H9 (cell line): ENCODE measurements at regions not wholly inside any gene's neighbourhood (a gene's known extent, or its start where the extent isn't known, plus 50 kb on each side); places are given as distances from the start of the nearest gene placed in this dataset.

Experiments used
- DNase-seq: peaks from one replicate; pipeline ENCODE4 v3.0.0-alpha.2; 2017
- H2AFZ ChIP-seq: one replicate; pipeline ENCODE4 v1.6.1; 2013; ENCODE audit warnings: mild to moderate bottlenecking, low read length, control low read depth, moderate library complexity
- H2AK5ac ChIP-seq: 2 replicates; pipeline ENCODE4 v1.6.1; 2013; ENCODE audit warnings: low read length, control low read depth, mixed read lengths; ENCODE audit not compliant: insufficient read length
- H2BK120ac ChIP-seq: one replicate; pipeline ENCODE4 v1.6.1; 2013; ENCODE audit warnings: low read depth, mild to moderate bottlenecking, low read length, control low read depth, inconsistent platforms; ENCODE audit not compliant: poor library complexity, severe bottlenecking
- H2BK12ac ChIP-seq: 2 replicates; pipeline ENCODE4 v1.6.1; 2013; ENCODE audit warnings: low read length, control low read depth, mixed read lengths, low read depth; ENCODE audit not compliant: insufficient read length
- H2BK15ac ChIP-seq: 2 replicates; pipeline ENCODE4 v1.6.1; 2013; ENCODE audit warnings: low read depth, low read length, control low read depth
- H2BK20ac ChIP-seq: one replicate; pipeline ENCODE4 v1.6.1; 2013; ENCODE audit warnings: low read depth, mild to moderate bottlenecking, low read length, control low read depth, inconsistent platforms; ENCODE audit not compliant: poor library complexity, severe bottlenecking
- H2BK5ac ChIP-seq: 2 replicates; pipeline ENCODE4 v1.6.1; 2013; ENCODE audit warnings: low read length, control low read depth, mixed read lengths; ENCODE audit not compliant: insufficient read length
- H3K14ac ChIP-seq: 2 replicates; pipeline ENCODE4 v1.6.1; 2013; ENCODE audit warnings: low read length, control low read depth; ENCODE audit not compliant: insufficient read depth
- H3K18ac ChIP-seq: 2 replicates; pipeline ENCODE4 v1.6.1; 2013; ENCODE audit warnings: low read depth, mild to moderate bottlenecking, mixed read lengths, low read length, control low read depth; ENCODE audit not compliant: insufficient read length
- H3K23ac ChIP-seq: 2 replicates; pipeline ENCODE4 v1.6.1; 2013; ENCODE audit warnings: low read length, control low read depth, mixed read lengths, low read depth; ENCODE audit not compliant: insufficient read length
- H3K23me2 ChIP-seq: 2 replicates; pipeline ENCODE4 v1.6.1; 2013; ENCODE audit warnings: low read depth, mild to moderate bottlenecking, mixed read lengths, low read length, control low read depth; ENCODE audit not compliant: insufficient read length, poor library complexity, severe bottlenecking
- H3K27ac ChIP-seq: 2 replicates; pipeline ENCODE4 v1.5.1; 2013; ENCODE audit warnings: low read length, control low read depth, mixed read lengths, low read depth; ENCODE audit not compliant: insufficient read length
- H3K27me3 ChIP-seq: 2 replicates; pipeline ENCODE4 v1.6.1; 2013; ENCODE audit warnings: low read length, control low read depth, inconsistent platforms; ENCODE audit not compliant: insufficient read depth
- H3K4ac ChIP-seq: 2 replicates; pipeline ENCODE4 v1.6.1; 2013; ENCODE audit warnings: low read depth, mild to moderate bottlenecking, control low read depth, inconsistent platforms, low read length, moderate library complexity
- H3K4me1 ChIP-seq: 2 replicates; pipeline ENCODE4 v1.6.1; 2013; ENCODE audit warnings: low read length, control low read depth, inconsistent platforms; ENCODE audit not compliant: insufficient read depth
- H3K4me2 ChIP-seq: 2 replicates; pipeline ENCODE4 v1.6.1; 2013; ENCODE audit warnings: low read length, control low read depth, mixed read lengths; ENCODE audit not compliant: insufficient read length, insufficient read depth
- H3K56ac ChIP-seq: 2 replicates; pipeline ENCODE4 v1.6.1; 2013; ENCODE audit warnings: low read depth, mild to moderate bottlenecking, mixed read lengths, low read length, control low read depth; ENCODE audit not compliant: insufficient read length
- H3K79me1 ChIP-seq: 2 replicates; pipeline ENCODE4 v1.6.1; 2013; ENCODE audit warnings: low read depth, mild to moderate bottlenecking, moderate library complexity, low read length, control low read depth, inconsistent platforms; ENCODE audit not compliant: insufficient read depth, poor library complexity, severe bottlenecking
- H3K79me2 ChIP-seq: 2 replicates; pipeline ENCODE4 v1.6.1; 2013; ENCODE audit warnings: low read length, control low read depth, inconsistent platforms; ENCODE audit not compliant: insufficient read depth
- H3K9ac ChIP-seq: 2 replicates; pipeline ENCODE4 v1.6.1; 2013; ENCODE audit warnings: low read length, control low read depth, mixed read lengths; ENCODE audit not compliant: insufficient read length; ENCODE audit errors: extremely low read depth
- H3K9me3 ChIP-seq: one replicate; pipeline ENCODE4 v1.6.1; 2013; ENCODE audit warnings: low read depth, low read length, inconsistent platforms; ENCODE audit not compliant: control insufficient read depth
- H3T11ph ChIP-seq: one replicate; pipeline ENCODE4 v1.6.1; 2013; ENCODE audit warnings: mild to moderate bottlenecking, low read length, control low read depth, inconsistent platforms
- H4K20me1 ChIP-seq: one replicate; pipeline ENCODE4 v1.6.1; 2013; ENCODE audit not compliant: control insufficient read depth, insufficient read length, insufficient read depth
- H4K5ac ChIP-seq: 2 replicates; pipeline ENCODE4 v1.6.1; 2013; ENCODE audit warnings: low read depth, mild to moderate bottlenecking, mixed read lengths, low read length, control low read depth; ENCODE audit not compliant: insufficient read length
- H4K8ac ChIP-seq: replicated peaks from 2 replicates; pipeline ENCODE4 v1.6.1; 2013; ENCODE audit warnings: low read length, control low read depth, mixed read lengths, low read depth; ENCODE audit not compliant: insufficient read length
- H4K91ac ChIP-seq: 2 replicates; pipeline ENCODE4 v1.6.1; 2013; ENCODE audit warnings: low read depth, mild to moderate bottlenecking, moderate library complexity, mixed read lengths, low read length, control low read depth; ENCODE audit not compliant: insufficient read length
- H3K27ac Mint-ChIP-seq, 3 experiments: 2 replicates in 2 of 3; 3 replicates in 1 of 3; pipeline ENCODE4 v1.8.0; 2020 to 2021; ENCODE audit warnings: mixed read lengths in 3 of 3, mild to moderate bottlenecking in 1 of 3, moderate library complexity in 1 of 3
- H3K27me3 Mint-ChIP-seq: 2 replicates; pipeline ENCODE4 v1.8.0; 2021; ENCODE audit warnings: low read depth, mild to moderate bottlenecking, moderate library complexity, mixed read lengths
- H3K36me3 Mint-ChIP-seq, 3 experiments: 2 replicates in 2 of 3; 3 replicates in 1 of 3; pipeline ENCODE4 v1.8.0; 2020 to 2021; ENCODE audit warnings: low read depth in 3 of 3, mixed read lengths in 3 of 3; ENCODE audit not compliant: insufficient read depth in 1 of 3
- H3K4me1 Mint-ChIP-seq, 2 experiments: 2 replicates each; pipeline ENCODE4 v1.8.0; 2020; ENCODE audit warnings: mixed read lengths in 2 of 2
- H3K4me3 Mint-ChIP-seq, 2 experiments: 2 replicates in 1 of 2; 3 replicates in 1 of 2; pipeline ENCODE4 v1.8.0; 2020 to 2021; ENCODE audit warnings: mild to moderate bottlenecking in 2 of 2, mixed read lengths in 2 of 2, moderate library complexity in 1 of 2
- H3K9me3 Mint-ChIP-seq, 2 experiments: 2 replicates in 1 of 2; 3 replicates in 1 of 2; pipeline ENCODE4 v1.8.0; 2020; ENCODE audit warnings: mild to moderate bottlenecking in 2 of 2, mixed read lengths in 2 of 2, moderate library complexity in 1 of 2
- CTCF ChIP-seq: fragments of 200-600 bp; sonication (generic); conservative IDR thresholded peaks from 3 replicates; pipeline ENCODE4 v1.8.0; 2021; ENCODE audit warnings: antibody characterized with exemption, mild to moderate bottlenecking
- WGBS: extraction: QIAGEN DNeasy Blood & Tissue Kit; methylation state at CpG from one replicate; pipeline ENCODE4 v1.1.7; 2013; ENCODE audit warnings: missing lambda C conversion rate, low lambda C conversion rate, mixed read lengths; ENCODE audit not compliant: insufficient read length; ENCODE audit errors: extremely low coverage; 5-methylcytosine and 5-hydroxymethylcytosine counted together

DNA sequence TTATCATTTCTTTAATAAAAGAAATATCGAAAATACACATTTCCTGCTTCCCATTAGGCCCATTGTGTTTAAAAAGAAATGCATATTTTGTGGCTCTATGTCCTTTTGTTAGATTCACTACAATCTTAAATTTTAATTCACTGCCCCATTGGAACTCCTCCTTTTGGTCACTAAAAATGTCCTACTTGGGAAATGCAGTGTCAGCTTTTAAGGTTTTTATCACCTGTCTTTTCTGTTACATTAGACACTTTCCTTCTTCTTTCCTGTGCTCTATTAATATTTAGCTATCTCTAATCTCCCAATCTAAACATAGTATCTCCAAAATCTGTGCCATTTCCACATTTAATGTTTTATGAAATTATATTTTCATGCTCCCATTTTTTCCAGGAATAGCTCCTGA lies 164.9 kb upstream of the SPOCK3 start:
- H3K56ac ChIP-seq: no peak overlapping the region
- no peak overlapping the region for H3K4ac ChIP-seq
- H2BK5ac ChIP-seq: no peak overlapping the region
- H3K4me1 Mint-ChIP-seq: peaks cover 3% of the 10 kb centered on the region in 2 experiments; a peak in 1 of 4 replicates
- no peaks in the 10 kb centered on the region for H3K9me3 Mint-ChIP-seq
- no peaks in the 10 kb centered on the region for H3K4me1 ChIP-seq
- no peak overlapping the region for H3K4me2 ChIP-seq
- no peak overlapping the region for H3K27ac Mint-ChIP-seq
- no peak overlapping the region for H3K27ac ChIP-seq
- no peaks in the 10 kb centered on the region for H3K36me3 Mint-ChIP-seq
- H4K5ac ChIP-seq: no peak overlapping the region
- H2BK15ac ChIP-seq: no peak overlapping the region
- DNase-seq: no peak
- H3K79me1 ChIP-seq: no peaks in the 10 kb centered on the region
- no peak for TF ChIP-seq CTCF
- H2BK12ac ChIP-seq: no peak overlapping the region
- H4K20me1 ChIP-seq: no peaks in the 10 kb centered on the region
- H2AFZ ChIP-seq: no peak overlapping the region
- H3K27me3 ChIP-seq: no peaks in the 10 kb centered on the region
- no peak overlapping the region for H2AK5ac ChIP-seq
- H3K27me3 Mint-ChIP-seq: no peaks in the 10 kb centered on the region
- no peak overlapping the region for H3K4me3 Mint-ChIP-seq
- no peak overlapping the region for H4K8ac ChIP-seq
- H3T11ph ChIP-seq: no peak overlapping the region
- no peak overlapping the region for H2BK20ac ChIP-seq
- H3K14ac ChIP-seq: no peak overlapping the region
- no CpG with 5 or more reads among the region's 1 CpG for WGBS
- no peaks in the 10 kb centered on the region for H3K23me2 ChIP-seq
- no peak overlapping the region for H4K91ac ChIP-seq
- H3K9me3 ChIP-seq: no peaks in the 10 kb centered on the region
- H3K9ac ChIP-seq: no peak overlapping the region
- no peak overlapping the region for H3K18ac ChIP-seq
- no peaks in the 10 kb centered on the region for H3K79me2 ChIP-seq
- no peak overlapping the region for H3K23ac ChIP-seq
- no peak overlapping the region for H2BK120ac ChIP-seq
